PC-3 (cell line): ENCODE measurements at regions not wholly inside any gene's neighbourhood (a gene's known extent, or its start where the extent isn't known, plus 50 kb on each side); places are given as distances from the start of the nearest gene placed in this dataset.

ENCODE experiments used
- EZH2 ChIP-seq: fragments of 300-600 bp; sonication (generic); IDR thresholded peaks from one replicate; pipeline ENCODE4 v1.6.1; 2017; ENCODE audit warnings: antibody characterized with exemption, mild to moderate bottlenecking, low read length; ENCODE audit not compliant: unreplicated experiment
- TF ChIP-seq, protein P1 (sequence below): fragments of 300-600 bp; sonication (generic); conservative IDR thresholded peaks from 2 replicates; pipeline ENCODE4 v1.5.1; 2017; ENCODE audit warnings: antibody characterized with exemption, low read depth, mild to moderate bottlenecking, low read length

DNA sequence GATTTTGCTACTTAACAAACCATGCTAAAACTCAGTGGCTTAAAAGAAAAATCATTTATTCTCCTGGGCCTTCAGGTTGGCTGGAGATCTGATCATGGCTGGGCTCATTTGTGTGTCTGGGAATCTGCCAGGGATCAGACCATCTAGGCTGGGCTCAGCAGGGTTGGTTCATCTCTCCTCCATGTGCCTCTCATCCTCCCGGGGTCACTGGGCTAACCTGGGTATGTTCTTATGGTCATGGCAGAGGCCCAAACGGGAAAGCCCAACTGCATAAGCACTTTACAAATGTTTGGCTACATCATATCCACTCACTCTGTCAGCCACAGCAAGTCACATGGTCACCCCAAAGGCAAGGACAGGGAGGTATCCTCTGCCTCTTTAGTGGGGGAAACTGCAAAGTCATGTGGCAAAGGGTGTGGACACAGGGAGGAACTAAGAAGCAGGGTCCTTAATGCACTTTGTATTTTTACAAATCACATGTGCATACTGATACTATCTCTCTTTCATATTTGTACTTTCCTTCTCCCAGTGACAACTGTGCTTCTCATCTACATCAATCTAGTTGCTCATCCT, 231.4 kb downstream of the BUB3 start:
- TF ChIP-seq, protein P1, sequence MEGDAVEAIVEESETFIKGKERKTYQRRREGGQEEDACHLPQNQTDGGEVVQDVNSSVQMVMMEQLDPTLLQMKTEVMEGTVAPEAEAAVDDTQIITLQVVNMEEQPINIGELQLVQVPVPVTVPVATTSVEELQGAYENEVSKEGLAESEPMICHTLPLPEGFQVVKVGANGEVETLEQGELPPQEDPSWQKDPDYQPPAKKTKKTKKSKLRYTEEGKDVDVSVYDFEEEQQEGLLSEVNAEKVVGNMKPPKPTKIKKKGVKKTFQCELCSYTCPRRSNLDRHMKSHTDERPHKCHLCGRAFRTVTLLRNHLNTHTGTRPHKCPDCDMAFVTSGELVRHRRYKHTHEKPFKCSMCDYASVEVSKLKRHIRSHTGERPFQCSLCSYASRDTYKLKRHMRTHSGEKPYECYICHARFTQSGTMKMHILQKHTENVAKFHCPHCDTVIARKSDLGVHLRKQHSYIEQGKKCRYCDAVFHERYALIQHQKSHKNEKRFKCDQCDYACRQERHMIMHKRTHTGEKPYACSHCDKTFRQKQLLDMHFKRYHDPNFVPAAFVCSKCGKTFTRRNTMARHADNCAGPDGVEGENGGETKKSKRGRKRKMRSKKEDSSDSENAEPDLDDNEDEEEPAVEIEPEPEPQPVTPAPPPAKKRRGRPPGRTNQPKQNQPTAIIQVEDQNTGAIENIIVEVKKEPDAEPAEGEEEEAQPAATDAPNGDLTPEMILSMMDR = no peak
- no peak for TF ChIP-seq EZH2
